ENCODE measurements at regions not wholly inside any gene's neighbourhood (a gene's known extent, or its start where the extent isn't known, plus 50 kb on each side); places are given as distances from the start of the nearest gene placed in this dataset.

GRCh38 chr7:96447109-96447645 is 125.3 kb upstream of the SLC25A13 start:
- no peak overlapping the region for H3K4me3 Mint-ChIP-seq
- CTCF ChIA-PET = no interaction called here
- no peak for ATAC-seq

More at GRCh38 chr7:96447109-96447645, 125.3 kb upstream of the SLC25A13 start:
- TF ChIP-seq ZSCAN18 (CRISPR knock-in tag; IDR thresholded peaks at IDR 0.05) = no peak
- TF ChIP-seq IRF1 (CRISPR knock-in tag; IDR thresholded peaks at IDR 0.05) = no peak
- no peak for TF ChIP-seq SMAD3 (CRISPR knock-in tag; IDR thresholded peaks at IDR 0.05; ENCODE audit: borderline replicate concordance)
- no peak for TF ChIP-seq RELA (CRISPR knock-in tag; IDR thresholded peaks at IDR 0.05; ENCODE audit: borderline replicate concordance)
- no peak for TF ChIP-seq NFYB (CRISPR knock-in tag; conservative IDR thresholded peaks at IDR 0.05; ENCODE audit: low read depth)
- TF ChIP-seq JAZF1 (CRISPR knock-in tag; IDR thresholded peaks at IDR 0.05) = no peak
- no peak for TF ChIP-seq PRRX2 (CRISPR knock-in tag; IDR thresholded peaks at IDR 0.05)
- no peak for TF ChIP-seq ETV6 (CRISPR knock-in tag; IDR thresholded peaks at IDR 0.05)
- no peak for TF ChIP-seq ELF4 (CRISPR knock-in tag; IDR thresholded peaks at IDR 0.05; ENCODE audit: low read depth)
- no peak for TF ChIP-seq ZNF423 (CRISPR knock-in tag; IDR thresholded peaks at IDR 0.05)
- TF ChIP-seq ZNF532 (CRISPR knock-in tag; IDR thresholded peaks at IDR 0.05; ENCODE audit: borderline replicate concordance) = no peak
- TF ChIP-seq TP53 (CRISPR knock-in tag; IDR thresholded peaks at IDR 0.05) = no peak
- TF ChIP-seq CREB1 (CRISPR knock-in tag; IDR thresholded peaks at IDR 0.05) = no peak
- no peak for TF ChIP-seq MLX (CRISPR knock-in tag; IDR thresholded peaks at IDR 0.05)
- no peak for TF ChIP-seq AR (CRISPR knock-in tag; IDR thresholded peaks at IDR 0.05)
- no peak for TF ChIP-seq ESRRA (CRISPR knock-in tag; IDR thresholded peaks at IDR 0.05; ENCODE audit: borderline replicate concordance)
- no peak for TF ChIP-seq MXD4 (CRISPR knock-in tag; IDR thresholded peaks at IDR 0.05; ENCODE audit: borderline replicate concordance)
- no peak for TF ChIP-seq CBFB (CRISPR knock-in tag; IDR thresholded peaks at IDR 0.05; ENCODE audit: low read depth)
- H3K36me3 Mint-ChIP-seq = no peaks in the 10 kb centered on the region
- DNase-seq (ENCODE audit: low spot score) = no peak
- no peak overlapping the region for H3K27ac Mint-ChIP-seq
- no peaks in the 10 kb centered on the region for H3K27me3 Mint-ChIP-seq (ENCODE audit: low read depth)
- POLR2A ChIA-PET = no interaction called here
- peaks cover 11% of the 10 kb centered on the region for H3K4me1 Mint-ChIP-seq
- no peaks in the 10 kb centered on the region for H3K9me3 Mint-ChIP-seq
